GM23338 (cell line): ENCODE measurements at regions not wholly inside any gene's neighbourhood (a gene's known extent, or its start where the extent isn't known, plus 50 kb on each side); places are given as distances from the start of the nearest gene placed in this dataset.

Source experiments
- ATAC-seq: fragments of 200-7000 bp; cut with Tn5 transposase; 3 replicates; pipeline ENCODE4 v1.9.1; 2020
- DNase-seq: peaks from one replicate; pipeline ENCODE4 v3.0.0-alpha.2; 2015; ENCODE audit warnings: low spot score
- H2AFZ ChIP-seq: fragments of 200-600 bp; sonication (generic); 2 replicates; pipeline ENCODE4 v1.8.0; 2016; ENCODE audit warnings: antibody characterized with exemption, mild to moderate bottlenecking, moderate library complexity
- H3F3A ChIP-seq: fragments of 200-600 bp; sonication (generic); replicated peaks from 2 replicates; pipeline ENCODE4 v1.8.0; 2017; ENCODE audit warnings: antibody characterized with exemption, mixed run types, low read depth
- H3K27ac ChIP-seq: fragments of 200-600 bp; sonication (generic); 2 replicates; pipeline ENCODE4 v1.6.1; 2016; ENCODE audit warnings: low read depth
- H3K27me3 ChIP-seq: fragments of 200-600 bp; sonication (generic); 2 replicates; pipeline ENCODE4 v1.8.0; 2016; ENCODE audit warnings: mild to moderate bottlenecking, mixed run types, moderate library complexity; ENCODE audit not compliant: insufficient read depth
- H3K36me3 ChIP-seq: fragments of 200-600 bp; sonication (generic); 2 replicates; pipeline ENCODE4 v1.8.0; 2016; ENCODE audit warnings: mild to moderate bottlenecking; ENCODE audit not compliant: insufficient read depth
- H3K4me1 ChIP-seq: fragments of 200-600 bp; sonication (generic); 2 replicates; pipeline ENCODE4 v1.8.0; 2016; ENCODE audit warnings: mild to moderate bottlenecking, moderate library complexity; ENCODE audit not compliant: insufficient read depth
- H3K4me2 ChIP-seq: fragments of 200-600 bp; sonication (generic); 2 replicates; pipeline ENCODE4 v1.7.1; 2017; ENCODE audit warnings: mixed run types
- H3K4me3 ChIP-seq: fragments of 200-600 bp; sonication (generic); 2 replicates; pipeline ENCODE4 v1.6.1; 2016; ENCODE audit warnings: mixed run types
- H3K79me2 ChIP-seq: fragments of 200-600 bp; sonication (generic); replicated peaks from 2 replicates; pipeline ENCODE4 v1.8.0; 2017; ENCODE audit warnings: mild to moderate bottlenecking; ENCODE audit not compliant: insufficient read depth
- H3K9me2 ChIP-seq: fragments of 200-600 bp; sonication (generic); 2 replicates; pipeline ENCODE4 v1.8.0; 2017; ENCODE audit not compliant: insufficient read depth
- H4K20me1 ChIP-seq: fragments of 200-600 bp; sonication (generic); replicated peaks from 2 replicates; pipeline ENCODE4 v1.8.0; 2017; ENCODE audit warnings: mild to moderate bottlenecking; ENCODE audit not compliant: insufficient read depth
- H3K27ac Mint-ChIP-seq: 2 replicates; pipeline ENCODE4 v1.8.0; 2020; ENCODE audit warnings: inconsistent platforms, mild to moderate bottlenecking, moderate library complexity, mixed read lengths
- H3K27me3 Mint-ChIP-seq: 3 replicates; pipeline ENCODE4 v1.8.0; 2022; ENCODE audit warnings: low read depth, mild to moderate bottlenecking, moderate library complexity, mixed read lengths, inconsistent platforms; ENCODE audit not compliant: insufficient read depth, poor library complexity
- H3K36me3 Mint-ChIP-seq: 3 replicates; pipeline ENCODE4 v1.8.0; 2021; ENCODE audit warnings: low read depth, mild to moderate bottlenecking, inconsistent platforms, moderate library complexity, mixed read lengths
- H3K4me1 Mint-ChIP-seq: 3 replicates; pipeline ENCODE4 v1.8.0; 2020; ENCODE audit warnings: mild to moderate bottlenecking, inconsistent platforms, mixed read lengths
- H3K4me3 Mint-ChIP-seq: 3 replicates; pipeline ENCODE4 v1.8.0; 2021; ENCODE audit warnings: moderate library complexity, mild to moderate bottlenecking, inconsistent platforms, mixed read lengths
- H3K9me3 Mint-ChIP-seq: 3 replicates; pipeline ENCODE4 v1.8.0; 2020; ENCODE audit warnings: moderate library complexity, mild to moderate bottlenecking, inconsistent platforms, mixed read lengths
- EZH2 ChIP-seq: fragments of 200-600 bp; sonication (generic); IDR thresholded peaks from one replicate; pipeline ENCODE4 v1.8.0; 2017; ENCODE audit warnings: antibody characterized with exemption, mild to moderate bottlenecking, low read depth; ENCODE audit not compliant: unreplicated experiment
- JUNB ChIP-seq: IDR thresholded peaks from one replicate; pipeline ENCODE4 v1.6.1; 2016; ENCODE audit warnings: antibody characterized with exemption; ENCODE audit not compliant: unreplicated experiment
- NANOG ChIP-seq: IDR thresholded peaks from 2 replicates; pipeline ENCODE4 v1.6.1; 2016; ENCODE audit warnings: antibody characterized with exemption, borderline replicate concordance
- POLR2AphosphoS5 ChIP-seq: IDR thresholded peaks from 2 replicates; pipeline ENCODE4 v1.6.1; 2016; ENCODE audit warnings: antibody characterized with exemption, low read depth
- STAT1 ChIP-seq: IDR thresholded peaks from one replicate; pipeline ENCODE4 v1.6.1; 2016; ENCODE audit warnings: antibody characterized with exemption; ENCODE audit not compliant: unreplicated experiment
- ZNF114 ChIP-seq: fragments of 250-450 bp; sonication (Bioruptor Pico); IDR thresholded peaks from 2 replicates; pipeline ENCODE4 v1.5.0; 2020; ENCODE audit warnings: mild to moderate bottlenecking, moderate library complexity
- ZNF462 ChIP-seq: fragments of 250-450 bp; sonication (Bioruptor Pico); IDR thresholded peaks from 2 replicates; pipeline ENCODE4 v1.5.0; 2020; ENCODE audit warnings: mild to moderate bottlenecking, moderate library complexity
- TF ChIP-seq, protein P1 (sequence below), 2 experiments: fragments of 200-600 bp in 1 of 2; sonication (generic) in 1 of 2; conservative IDR thresholded peaks; 2 replicates each; pipeline versions ENCODE4 v1.5.1 to v1.6.1; 2016 to 2017; ENCODE audit warnings: antibody characterized with exemption in 2 of 2, low read depth in 2 of 2, mild to moderate bottlenecking in 2 of 2, moderate library complexity in 1 of 2
- TF ChIP-seq, protein P2 (sequence below): IDR thresholded peaks from 2 replicates; pipeline ENCODE4 v1.6.1; 2016; ENCODE audit warnings: antibody characterized with exemption

DNA sequence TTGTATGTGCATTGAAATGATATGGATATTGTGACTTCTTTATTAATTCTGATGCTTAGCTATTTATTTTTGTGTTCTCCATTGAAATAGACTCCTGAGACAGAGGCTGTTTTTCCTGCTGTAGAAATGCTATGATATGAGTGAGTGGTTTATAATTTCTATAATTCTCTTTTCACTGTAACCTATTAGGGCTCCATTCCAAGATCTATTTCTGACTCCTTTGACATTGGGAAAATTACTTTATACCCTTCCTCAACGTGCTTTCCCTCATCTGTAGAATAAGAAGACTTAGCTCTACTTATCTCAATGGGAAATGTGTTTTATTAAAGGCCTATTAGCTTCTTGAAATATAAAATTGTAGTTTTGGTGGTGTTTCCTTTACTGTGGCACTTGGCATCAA, 144.5 kb upstream of the RPRM start:
- Histone ChIP-seq H3K9me2 (no peaks in the 10 kb centered on the region), H3F3A (no peaks in the 10 kb centered on the region), H3K79me2 (no peaks in the 10 kb centered on the region), H3K27ac (no peak overlapping the region), H3K4me3 (no peak overlapping the region), H3K27me3 (no peaks in the 10 kb centered on the region), H3K36me3 (no peaks in the 10 kb centered on the region), H4K20me1 (no peaks in the 10 kb centered on the region), H3K4me2 (no peak overlapping the region), H2AFZ (no peak overlapping the region), H3K4me1 (no peaks in the 10 kb centered on the region)
- TF ChIP-seq, protein P1, sequence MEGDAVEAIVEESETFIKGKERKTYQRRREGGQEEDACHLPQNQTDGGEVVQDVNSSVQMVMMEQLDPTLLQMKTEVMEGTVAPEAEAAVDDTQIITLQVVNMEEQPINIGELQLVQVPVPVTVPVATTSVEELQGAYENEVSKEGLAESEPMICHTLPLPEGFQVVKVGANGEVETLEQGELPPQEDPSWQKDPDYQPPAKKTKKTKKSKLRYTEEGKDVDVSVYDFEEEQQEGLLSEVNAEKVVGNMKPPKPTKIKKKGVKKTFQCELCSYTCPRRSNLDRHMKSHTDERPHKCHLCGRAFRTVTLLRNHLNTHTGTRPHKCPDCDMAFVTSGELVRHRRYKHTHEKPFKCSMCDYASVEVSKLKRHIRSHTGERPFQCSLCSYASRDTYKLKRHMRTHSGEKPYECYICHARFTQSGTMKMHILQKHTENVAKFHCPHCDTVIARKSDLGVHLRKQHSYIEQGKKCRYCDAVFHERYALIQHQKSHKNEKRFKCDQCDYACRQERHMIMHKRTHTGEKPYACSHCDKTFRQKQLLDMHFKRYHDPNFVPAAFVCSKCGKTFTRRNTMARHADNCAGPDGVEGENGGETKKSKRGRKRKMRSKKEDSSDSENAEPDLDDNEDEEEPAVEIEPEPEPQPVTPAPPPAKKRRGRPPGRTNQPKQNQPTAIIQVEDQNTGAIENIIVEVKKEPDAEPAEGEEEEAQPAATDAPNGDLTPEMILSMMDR (conservative IDR thresholded peaks at IDR 0.05; ENCODE audit: low read depth in 2 of 2) = no peak
- TF ChIP-seq ZNF462 (CRISPR knock-in tag) = no peak
- no peak for TF ChIP-seq POLR2AphosphoS5
- no peaks in the 10 kb centered on the region for H3K4me1 Mint-ChIP-seq
- no peak overlapping the region for H3K4me3 Mint-ChIP-seq
- ATAC-seq (no peak), DNase-seq (no peak)
- no peak overlapping the region for H3K27ac Mint-ChIP-seq
- H3K27me3 Mint-ChIP-seq = no peaks in the 10 kb centered on the region
- no peaks in the 10 kb centered on the region; the same call in 2 of the 3 replicates for H3K9me3 Mint-ChIP-seq
- H3K36me3 Mint-ChIP-seq = no peaks in the 10 kb centered on the region

GRCh38 chr2:153626676-153627075, 148.1 kb upstream of the RPRM start:
- DNase-seq = no peak
- Histone ChIP-seq H3K4me3 (no peak overlapping the region), H4K20me1 (no peaks in the 10 kb centered on the region), H3K4me1 (no peaks in the 10 kb centered on the region), H3K4me2 (no peak overlapping the region), H3K9me2 (no peaks in the 10 kb centered on the region), H3K79me2 (no peaks in the 10 kb centered on the region), H3K27me3 (no peaks in the 10 kb centered on the region), H3K36me3 (no peaks in the 10 kb centered on the region), H3K27ac (no peak overlapping the region), H2AFZ (no peak overlapping the region), H3F3A (no peaks in the 10 kb centered on the region)
- Mint-ChIP-seq H3K27me3 (no peaks in the 10 kb centered on the region), H3K9me3 (peaks cover 11% of the 10 kb centered on the region; the same call in 2 of the 3 replicates), H3K27ac (no peak overlapping the region), H3K4me1 (no peaks in the 10 kb centered on the region), H3K4me3 (no peak overlapping the region), H3K36me3 (0 out of 3 replicates have a peak, but pooled peaks cover 3% of the 10 kb centered on the region)
- no peak for ATAC-seq
- no peak for TF ChIP-seq EZH2
- TF ChIP-seq JUNB = no peak
- no peak for TF ChIP-seq ZNF114
- TF ChIP-seq, protein P2, sequence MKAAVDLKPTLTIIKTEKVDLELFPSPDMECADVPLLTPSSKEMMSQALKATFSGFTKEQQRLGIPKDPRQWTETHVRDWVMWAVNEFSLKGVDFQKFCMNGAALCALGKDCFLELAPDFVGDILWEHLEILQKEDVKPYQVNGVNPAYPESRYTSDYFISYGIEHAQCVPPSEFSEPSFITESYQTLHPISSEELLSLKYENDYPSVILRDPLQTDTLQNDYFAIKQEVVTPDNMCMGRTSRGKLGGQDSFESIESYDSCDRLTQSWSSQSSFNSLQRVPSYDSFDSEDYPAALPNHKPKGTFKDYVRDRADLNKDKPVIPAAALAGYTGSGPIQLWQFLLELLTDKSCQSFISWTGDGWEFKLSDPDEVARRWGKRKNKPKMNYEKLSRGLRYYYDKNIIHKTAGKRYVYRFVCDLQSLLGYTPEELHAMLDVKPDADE = no peak
- TF ChIP-seq NANOG = no peak
- TF ChIP-seq, protein P1 (conservative IDR thresholded peaks at IDR 0.05; ENCODE audit: low read depth in 2 of 2) = no peak
- TF ChIP-seq STAT1 = no peak
